ENCODE measurements at regions not wholly inside any gene's neighbourhood (a gene's known extent, or its start where the extent isn't known, plus 50 kb on each side); places are given as distances from the start of the nearest gene placed in this dataset.

DNA sequence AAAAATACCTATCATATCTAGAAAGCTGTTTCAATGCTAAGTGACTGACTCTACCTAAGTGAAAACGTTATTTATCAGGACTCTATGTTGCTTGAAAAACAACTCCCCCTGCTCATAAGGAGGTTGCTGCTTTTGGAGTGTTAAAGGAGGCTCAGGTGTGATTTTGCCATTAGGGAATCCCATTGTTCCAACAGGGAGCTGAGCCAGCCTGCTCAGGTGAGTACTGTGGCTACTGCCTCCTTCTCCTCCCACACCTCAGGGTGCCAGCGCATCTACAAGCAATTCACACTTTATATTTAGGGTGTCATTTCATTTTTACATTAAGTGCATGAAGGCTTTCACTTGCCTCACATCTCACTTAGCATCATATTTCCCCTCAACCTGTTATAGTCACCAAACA lies 84.7 kb downstream of the SEM1 start (continued):
- TF ChIP-seq SP1 (IDR thresholded peaks at IDR 0.05; ENCODE audit: low read depth) (no peak), SRF (IDR thresholded peaks at IDR 0.05; ENCODE audit: low read depth) (no peak), CEBPB (IDR thresholded peaks at IDR 0.05; ENCODE audit: low read depth) (no peak), POLR2A (IDR thresholded peaks at IDR 0.05; ENCODE audit: borderline replicate concordance, extremely low read depth, insufficient read depth, insufficient read length) (no peak), FOSL1 (IDR thresholded peaks at IDR 0.05; ENCODE audit: low read depth) (no peak)
- TF ChIP-seq, protein P1, sequence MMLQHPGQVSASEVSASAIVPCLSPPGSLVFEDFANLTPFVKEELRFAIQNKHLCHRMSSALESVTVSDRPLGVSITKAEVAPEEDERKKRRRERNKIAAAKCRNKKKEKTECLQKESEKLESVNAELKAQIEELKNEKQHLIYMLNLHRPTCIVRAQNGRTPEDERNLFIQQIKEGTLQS (IDR thresholded peaks at IDR 0.05): no peak
- TF ChIP-seq, protein P2, sequence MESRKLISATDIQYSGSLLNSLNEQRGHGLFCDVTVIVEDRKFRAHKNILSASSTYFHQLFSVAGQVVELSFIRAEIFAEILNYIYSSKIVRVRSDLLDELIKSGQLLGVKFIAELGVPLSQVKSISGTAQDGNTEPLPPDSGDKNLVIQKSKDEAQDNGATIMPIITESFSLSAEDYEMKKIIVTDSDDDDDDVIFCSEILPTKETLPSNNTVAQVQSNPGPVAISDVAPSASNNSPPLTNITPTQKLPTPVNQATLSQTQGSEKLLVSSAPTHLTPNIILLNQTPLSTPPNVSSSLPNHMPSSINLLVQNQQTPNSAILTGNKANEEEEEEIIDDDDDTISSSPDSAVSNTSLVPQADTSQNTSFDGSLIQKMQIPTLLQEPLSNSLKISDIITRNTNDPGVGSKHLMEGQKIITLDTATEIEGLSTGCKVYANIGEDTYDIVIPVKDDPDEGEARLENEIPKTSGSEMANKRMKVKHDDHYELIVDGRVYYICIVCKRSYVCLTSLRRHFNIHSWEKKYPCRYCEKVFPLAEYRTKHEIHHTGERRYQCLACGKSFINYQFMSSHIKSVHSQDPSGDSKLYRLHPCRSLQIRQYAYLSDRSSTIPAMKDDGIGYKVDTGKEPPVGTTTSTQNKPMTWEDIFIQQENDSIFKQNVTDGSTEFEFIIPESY (IDR thresholded peaks at IDR 0.05; ENCODE audit: extremely low read depth, insufficient replicate concordance, low read length): no peak

- Histone ChIP-seq H3K4me2 (ENCODE audit: low read length) (no peak overlapping the region), H3K79me2 (ENCODE audit: insufficient read depth, low read length) (no peaks in the 10 kb centered on the region), H3K4me3 (replicated peaks in 1 of 2; ENCODE audit: low read depth in 1 of 2, low read length in 2 of 2) (no peak overlapping the region), H4K20me1 (ENCODE audit: insufficient read depth) (no peaks in the 10 kb centered on the region), H3K9ac (ENCODE audit: low read length) (no peak overlapping the region), H3K27ac (ENCODE audit: low read depth, low read length) (no peak overlapping the region), H3K9me3 (ENCODE audit: control insufficient read depth in 1 of 2, insufficient read depth in 1 of 2, low read depth in 1 of 2, low read length in 2 of 2) (no peaks in the 10 kb centered on the region), H3K27me3 (ENCODE audit: insufficient read depth, low read length) (no peaks in the 10 kb centered on the region), H3K36me3 (ENCODE audit: control insufficient read depth in 1 of 2, insufficient read depth in 2 of 2, low read length in 2 of 2) (no peaks in the 10 kb centered on the region), H3K9me2 (ENCODE audit: insufficient read depth) (no peaks in the 10 kb centered on the region), H2AFZ (ENCODE audit: low read depth, low read length, poor library complexity, severe bottlenecking) (no peak overlapping the region), H3K4me1 (ENCODE audit: control insufficient read depth in 1 of 2, insufficient read depth in 2 of 2, low read length in 2 of 2) (no peaks in the 10 kb centered on the region)
- no peak for TF ChIP-seq MAX (IDR thresholded peaks at IDR 0.05)
- no peak for TF ChIP-seq JUND (IDR thresholded peaks at IDR 0.05)
- TF ChIP-seq YY1 (IDR thresholded peaks at IDR 0.05; ENCODE audit: extremely low read depth, insufficient replicate concordance, low read depth, low read length): no peak
- no peak for TF ChIP-seq POLR2A (IDR thresholded peaks at IDR 0.05; ENCODE audit: borderline replicate concordance, extremely low read depth, insufficient read depth, insufficient read length)
- BruUV-seq (replicated peaks): no TSS peak
- ChIA-PET POLR2A (no interaction called here), CTCF (no interaction called here), RAD21 (ENCODE audit: low non-redundant PET in 1 of 2, low total read pairs in 2 of 2, uncharacterized antibody in 2 of 2, unreplicated experiment in 2 of 2) (no interaction called here)
- ATAC-seq (no peak), DNase-seq (ENCODE audit: low read depth, low spot score) (no peak)
- intact Hi-C loops (cut with micrococcal nuclease): no loop called here
Observed at GRCh38 chr7:96621932-96622331, 87.7 kb downstream of the SEM1 start.

Measured in HCT116 (cell line).